Loucy (cell line): ENCODE measurements at regions not wholly inside any gene's neighbourhood (a gene's known extent, or its start where the extent isn't known, plus 50 kb on each side); places are given as distances from the start of the nearest gene placed in this dataset.

ENCODE experiments used
- H2AFZ ChIP-seq: fragments of 200-600 bp; sonication (generic); 2 replicates; pipeline ENCODE4 v1.6.0; 2016; ENCODE audit warnings: antibody characterized with exemption, mild to moderate bottlenecking, low read length, moderate library complexity
- H3F3A ChIP-seq: fragments of 200-600 bp; 2 replicates; pipeline ENCODE4 v1.6.0; 2016; ENCODE audit warnings: antibody characterized with exemption, low read depth, mild to moderate bottlenecking
- H3K27me3 ChIP-seq: fragments of 200-600 bp; sonication (generic); 2 replicates; pipeline ENCODE4 v1.6.1; 2014; ENCODE audit warnings: low read length, mild to moderate bottlenecking; ENCODE audit not compliant: insufficient read depth, poor library complexity, severe bottlenecking
- H3K36me3 ChIP-seq: fragments of 200-600 bp; sonication (generic); 2 replicates; pipeline ENCODE4 v1.6.1; 2016; ENCODE audit warnings: low read length; ENCODE audit not compliant: insufficient read depth
- H3K4me1 ChIP-seq: fragments of 200-600 bp; sonication (generic); 2 replicates; pipeline ENCODE4 v1.5.1; 2014; ENCODE audit warnings: low read length, mild to moderate bottlenecking; ENCODE audit not compliant: insufficient read depth, poor library complexity, severe bottlenecking
- H3K4me2 ChIP-seq: fragments of 200-600 bp; sonication (generic); 2 replicates; pipeline ENCODE4 v1.6.0; 2014; ENCODE audit warnings: antibody characterized with exemption, low read length, low read depth, mild to moderate bottlenecking; ENCODE audit not compliant: poor library complexity, severe bottlenecking
- H3K4me3 ChIP-seq: fragments of 200-600 bp; sonication (generic); 2 replicates; pipeline ENCODE4 v1.5.1; 2014; ENCODE audit warnings: low read length, mild to moderate bottlenecking, mixed read lengths; ENCODE audit not compliant: poor library complexity, severe bottlenecking
- H3K79me2 ChIP-seq: fragments of 200-600 bp; sonication (generic); 2 replicates; pipeline ENCODE4 v1.6.1; 2014; ENCODE audit warnings: low read length; ENCODE audit not compliant: insufficient read depth
- H3K9ac ChIP-seq: fragments of 200-600 bp; sonication (generic); 2 replicates; pipeline ENCODE4 v1.6.0; 2014; ENCODE audit warnings: mild to moderate bottlenecking, low read depth, low read length, moderate library complexity; ENCODE audit not compliant: poor library complexity, severe bottlenecking
- H3K9me2 ChIP-seq: fragments of 200-600 bp; sonication (generic); replicated peaks from 2 replicates; pipeline ENCODE4 v1.6.1; 2016; ENCODE audit warnings: low read depth, low read length, mixed read lengths
- H3K9me3 ChIP-seq: fragments of 200-600 bp; sonication (generic); 2 replicates; pipeline ENCODE4 v1.6.1; 2014; ENCODE audit warnings: mild to moderate bottlenecking, antibody characterized with exemption, low read length, low read depth; ENCODE audit not compliant: insufficient read depth
- H4K20me1 ChIP-seq: fragments of 200-600 bp; sonication (generic); 2 replicates; pipeline ENCODE4 v1.6.0; 2014; ENCODE audit warnings: antibody characterized with exemption, low read length, mild to moderate bottlenecking; ENCODE audit not compliant: insufficient read depth, poor library complexity, severe bottlenecking
- CTCF ChIP-seq: fragments of 200-600 bp; sonication (generic); conservative IDR thresholded peaks from 2 replicates; pipeline ENCODE4 v1.5.1; 2014; ENCODE audit warnings: mild to moderate bottlenecking, antibody characterized with exemption, low read length
- EZH2phosphoT487 ChIP-seq: fragments of 200-600 bp; IDR thresholded peaks from 2 replicates; pipeline ENCODE4 v1.6.1; 2018; ENCODE audit warnings: antibody characterized with exemption, mild to moderate bottlenecking, moderate library complexity, borderline replicate concordance

GRCh38 chr7:159272739-159273138, 128.1 kb upstream of the VIPR2 start:
- no peak overlapping the region for H3K4me3 ChIP-seq
- no peaks in the 10 kb centered on the region for H3K36me3 ChIP-seq
- H3K79me2 ChIP-seq, result no peaks in the 10 kb centered on the region
- H4K20me1 ChIP-seq, result no peaks in the 10 kb centered on the region
- H3K27me3 ChIP-seq, result no peaks in the 10 kb centered on the region
- TF ChIP-seq CTCF, result no peak
- TF ChIP-seq EZH2phosphoT487, result no peak
- no peaks in the 10 kb centered on the region for H3F3A ChIP-seq
- H3K9ac ChIP-seq, result no peak overlapping the region
- no peaks in the 10 kb centered on the region for H3K9me2 ChIP-seq
- no peak overlapping the region for H3K4me2 ChIP-seq
- H3K9me3 ChIP-seq, result peaks cover 55% of the 10 kb centered on the region
- H3K4me1 ChIP-seq, result no peaks in the 10 kb centered on the region
- no peak overlapping the region for H2AFZ ChIP-seq

DNA sequence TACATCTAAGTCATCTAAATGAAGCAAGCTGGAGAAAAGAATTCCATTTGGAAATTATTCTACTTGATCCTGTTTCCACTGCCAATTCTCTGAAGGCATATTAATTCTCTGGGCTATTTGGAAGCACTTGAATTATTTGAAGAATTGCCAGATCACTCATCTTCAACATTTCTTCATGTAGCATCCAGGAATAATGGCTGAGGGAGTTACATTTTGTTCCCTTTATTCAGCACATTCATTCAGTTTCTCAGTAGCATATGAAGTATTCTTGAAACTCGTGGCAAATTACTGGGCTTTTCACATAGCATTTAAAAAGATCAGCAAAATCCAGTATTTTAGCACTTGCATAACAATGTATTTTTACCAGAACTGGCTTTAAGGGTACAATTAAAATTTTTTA, 127.1 kb upstream of the VIPR2 start:
- no peaks in the 10 kb centered on the region for H3K9me2 ChIP-seq
- no peaks in the 10 kb centered on the region for H3K79me2 ChIP-seq
- no peak overlapping the region for H3K4me2 ChIP-seq
- no peak overlapping the region for H2AFZ ChIP-seq
- no peaks in the 10 kb centered on the region for H3K4me1 ChIP-seq
- no peaks in the 10 kb centered on the region for H4K20me1 ChIP-seq
- H3K9ac ChIP-seq, result no peak overlapping the region
- H3K4me3 ChIP-seq, result no peak overlapping the region
- H3F3A ChIP-seq, result no peaks in the 10 kb centered on the region
- peaks cover 55% of the 10 kb centered on the region for H3K9me3 ChIP-seq
- H3K27me3 ChIP-seq, result no peaks in the 10 kb centered on the region
- H3K36me3 ChIP-seq, result no peaks in the 10 kb centered on the region
- TF ChIP-seq EZH2phosphoT487 (no peak), CTCF (no peak)

- H3K27me3 ChIP-seq, result no peaks in the 10 kb centered on the region
These were observed 125.1 kb upstream of the VIPR2 start for GRCh38 chr7:159269745-159270144.

More at GRCh38 chr7:159269745-159270144, 125.1 kb upstream of the VIPR2 start:
- H4K20me1 ChIP-seq, result no peaks in the 10 kb centered on the region
- no peak overlapping the region for H3K4me2 ChIP-seq
- H3K9ac ChIP-seq, result no peak overlapping the region
- no peaks in the 10 kb centered on the region for H3K36me3 ChIP-seq
- H3F3A ChIP-seq, result no peaks in the 10 kb centered on the region
- H3K9me2 ChIP-seq, result no peaks in the 10 kb centered on the region
- TF ChIP-seq EZH2phosphoT487 (no peak), CTCF (no peak)
- no peaks in the 10 kb centered on the region for H3K79me2 ChIP-seq
- H3K9me3 ChIP-seq, result peaks cover 48% of the 10 kb centered on the region
- no peak overlapping the region for H2AFZ ChIP-seq
- no peak overlapping the region for H3K4me3 ChIP-seq
- H3K4me1 ChIP-seq, result no peaks in the 10 kb centered on the region
